Stimulated activated CD4-positive, alpha-beta T cell treated with anti-CD3 and anti-CD28 coated beads, TNF-alpha, amount 100 ng/mL, for 24 hours (primary cell): ENCODE measurements at regions not wholly inside any gene's neighbourhood (a gene's known extent, or its start where the extent isn't known, plus 50 kb on each side); places are given as distances from the start of the nearest gene placed in this dataset.

Source experiments
- DNase-seq, 3 experiments: peaks; one replicate each; pipeline ENCODE4 v3.0.0-alpha.2; 2020; ENCODE audit warnings: low read depth in 3 of 3

GRCh38 chr2:224211791-224212190 lies 172.7 kb upstream of the SERPINE2 start:
- DNase-seq = no peak

- no peak for DNase-seq
These were observed 172.0 kb upstream of the SERPINE2 start for GRCh38 chr2:224211181-224211480.

GRCh38 chr2:224210286-224211180 lies 171.4 kb upstream of the SERPINE2 start:
- DNase-seq = no peak

GRCh38 chr2:224209555-224210285 lies 170.6 kb upstream of the SERPINE2 start:
- no peak for DNase-seq

GRCh38 chr2:224208443-224208842 lies 169.4 kb upstream of the SERPINE2 start:
- no peak for DNase-seq

- no peak for DNase-seq
These were observed 168.9 kb upstream of the SERPINE2 start for GRCh38 chr2:224208007-224208406.

GRCh38 chr2:224206816-224207215 lies 167.7 kb upstream of the SERPINE2 start:
- no peak for DNase-seq

- DNase-seq = no peak
These were observed 163.3 kb upstream of the SERPINE2 start for GRCh38 chr2:224202281-224202865.

GRCh38 chr2:224198436-224198835 lies 159.3 kb upstream of the SERPINE2 start:
- no peak for DNase-seq

GRCh38 chr2:224196810-224197209 lies 157.7 kb upstream of the SERPINE2 start:
- DNase-seq = no peak

GRCh38 chr2:224195925-224196571 lies 157.0 kb upstream of the SERPINE2 start:
- DNase-seq = no peak

- no peak for DNase-seq
These were observed 155.1 kb upstream of the SERPINE2 start for GRCh38 chr2:224194161-224194560.

- DNase-seq = no peak
These were observed 152.4 kb upstream of the SERPINE2 start for GRCh38 chr2:224191465-224191864.

- no peak for DNase-seq
These were observed 151.8 kb upstream of the SERPINE2 start for GRCh38 chr2:224190936-224191270.

- no peak for DNase-seq
These were observed 151.3 kb upstream of the SERPINE2 start for GRCh38 chr2:224190234-224190935.

- no peak for DNase-seq
These were observed 148.1 kb upstream of the SERPINE2 start for GRCh38 chr2:224187220-224187619.

GRCh38 chr2:224185023-224185601 lies 146.0 kb upstream of the SERPINE2 start:
- no peak for DNase-seq

GRCh38 chr2:224183086-224183485 lies 144.0 kb upstream of the SERPINE2 start:
- no peak for DNase-seq

- no peak for DNase-seq
These were observed 143.4 kb upstream of the SERPINE2 start for GRCh38 chr2:224182498-224182897.

GRCh38 chr2:224181534-224182155 lies 142.6 kb upstream of the SERPINE2 start:
- no peak for DNase-seq

GRCh38 chr2:224180810-224181209 lies 141.7 kb upstream of the SERPINE2 start:
- DNase-seq = no peak
